Pancreas (tissue), 10 donors: ENCODE measurements at regions not wholly inside any gene's neighbourhood (a gene's known extent, or its start where the extent isn't known, plus 50 kb on each side); places are given as distances from the start of the nearest gene placed in this dataset.
A peak's percentile ranks its signal among the peaks of the same experiment; 100 is the strongest.

Experiments used
- ATAC-seq, 4 donors: fragments of 200-7000 bp; cut with Tn5 transposase; one replicate each; pipeline versions ENCODE4 v1.8.0 to v1.9.1; 2020; ENCODE audit warnings: mild to moderate bottlenecking in 4 of 4, moderate library complexity in 4 of 4
- DNase-seq, 6 donors: peaks; one replicate each; pipeline ENCODE4 v3.0.0-alpha.2; 2020
- FAIRE-seq: peaks from 2 replicates; lab custom pipeline; 2012; peaks lifted over from hg19 to GRCh38; lab: Jason Lieb, UNC
- H3K27ac ChIP-seq, 4 donors: fragments of 200-600 bp; sonication (generic); 1 replicate in 3 of 4; 2 replicates in 1 of 4; pipeline versions ENCODE4 v1.5.0 to v1.8.0; 2020
- H3K27me3 ChIP-seq, 4 donors: fragments of 200-600 bp; one replicate each; pipeline ENCODE4 v1.8.0; 2021
- H3K36me3 ChIP-seq, 3 donors: fragments of 200-600 bp; sonication (generic) in 1 of 3; one replicate each; pipeline versions ENCODE4 v1.5.0 to v1.8.0; 2020 to 2021
- H3K4me1 ChIP-seq, 3 donors: fragments of 200-600 bp; one replicate each; pipeline ENCODE4 v1.8.0; 2021
- H3K4me3 ChIP-seq, 4 donors: fragments of 200-600 bp; sonication (generic) in 2 of 4; one replicate each; pipeline versions ENCODE4 v1.5.0 to v1.8.0; 2020 to 2021
- H3K9me3 ChIP-seq, 4 donors: fragments of 200-600 bp; one replicate each; pipeline ENCODE4 v1.8.0; 2021
- WGBS, 2 donors: extraction: QIAGEN DNeasy Blood & Tissue Kit; methylation state at CpG; one replicate each; pipeline ENCODE4 v1.1.7; 2013; 5-methylcytosine and 5-hydroxymethylcytosine counted together
- intact Hi-C, 3 donors: fragments of 100-400 bp; cut with DNase I; formaldehyde crosslinking; loops; one replicate each; pipeline versions ENCODE4 v1.11.1 to v1.14.2; 2022
- TF ChIP-seq, protein P1 (sequence below), 4 donors: fragments of 200-600 bp; sonication (generic) in 3 of 4; IDR thresholded peaks; one replicate each; pipeline versions ENCODE4 v1.5.0 to v1.8.0; 2021; ENCODE audit warnings: antibody characterized with exemption in 4 of 4
- donor health status: healthy with polysubstance abuse.
- donor health status: DM: no; HTN: no; CAD: no; lungs with moderate emphysema.
- donor health status: DM: no; HTN: no; CAD: no.
- donor health status: control.
- donor health status: control.
- donor health status: Bipolar disorder and iron deficiency.
- donor health status: DM: yes; HTN: yes; CAD: no.
- donor health status: DM: no; HTN: no; CAD: no.
- donor health status: DM: no; HTN: no; CAD: no.
- donor health status: DM: yes; HTN: yes; CAD: no.

DNA sequence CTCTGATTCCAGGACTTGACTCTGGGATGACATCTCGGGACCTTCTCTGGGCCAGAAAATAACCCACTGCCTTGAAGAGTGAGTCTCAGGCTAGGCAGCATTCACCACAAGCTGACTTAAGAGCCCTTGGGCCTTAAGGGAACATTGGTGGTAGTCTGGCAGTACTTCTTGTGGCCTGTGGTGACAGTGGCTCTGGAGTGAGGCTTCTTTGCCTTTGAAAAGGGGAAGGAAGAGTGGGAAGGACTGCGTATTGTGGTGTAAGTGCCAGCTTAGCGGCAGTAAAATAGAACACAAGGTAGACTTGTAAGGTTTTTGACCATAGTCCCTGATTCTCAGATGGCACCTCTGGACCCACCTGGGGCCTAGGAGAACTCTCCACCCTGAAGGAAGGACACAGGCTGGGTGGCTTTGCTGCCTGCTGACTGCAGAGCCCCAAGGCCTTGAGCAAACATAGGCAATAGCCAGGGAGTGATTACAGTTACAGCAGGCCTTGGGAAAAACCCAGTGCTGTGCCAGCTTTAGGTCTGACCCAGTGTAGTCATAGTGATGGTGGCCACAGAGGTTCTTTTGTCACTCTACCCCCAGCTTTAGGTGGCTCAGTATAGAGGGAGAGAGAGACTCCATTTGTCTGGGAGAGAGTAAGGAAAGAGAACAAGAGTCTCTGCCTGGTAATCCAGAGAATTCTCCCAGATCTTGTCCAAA is 483.9 kb downstream of the SH2D4B start:
- Histone ChIP-seq H3K27me3 (no peaks in the 10 kb centered on the region), H3K4me3 (no peak overlapping the region), H3K4me1 (no peaks in the 10 kb centered on the region), H3K36me3 (no peaks in the 10 kb centered on the region), H3K27ac (no peak overlapping the region), H3K9me3 (no peaks in the 10 kb centered on the region)
- FAIRE-seq: no peak
- ATAC-seq: peak; percentile 38 to 79 (median 66)
- DNase-seq: peak in 3 of 6 donors; percentile 8 to 23 (median 17)
- intact Hi-C loops: no loop called here
- WGBS, 2 donors: 90 to 95% methylated on average over 3 of the region's 3 CpGs
- TF ChIP-seq, protein P1, sequence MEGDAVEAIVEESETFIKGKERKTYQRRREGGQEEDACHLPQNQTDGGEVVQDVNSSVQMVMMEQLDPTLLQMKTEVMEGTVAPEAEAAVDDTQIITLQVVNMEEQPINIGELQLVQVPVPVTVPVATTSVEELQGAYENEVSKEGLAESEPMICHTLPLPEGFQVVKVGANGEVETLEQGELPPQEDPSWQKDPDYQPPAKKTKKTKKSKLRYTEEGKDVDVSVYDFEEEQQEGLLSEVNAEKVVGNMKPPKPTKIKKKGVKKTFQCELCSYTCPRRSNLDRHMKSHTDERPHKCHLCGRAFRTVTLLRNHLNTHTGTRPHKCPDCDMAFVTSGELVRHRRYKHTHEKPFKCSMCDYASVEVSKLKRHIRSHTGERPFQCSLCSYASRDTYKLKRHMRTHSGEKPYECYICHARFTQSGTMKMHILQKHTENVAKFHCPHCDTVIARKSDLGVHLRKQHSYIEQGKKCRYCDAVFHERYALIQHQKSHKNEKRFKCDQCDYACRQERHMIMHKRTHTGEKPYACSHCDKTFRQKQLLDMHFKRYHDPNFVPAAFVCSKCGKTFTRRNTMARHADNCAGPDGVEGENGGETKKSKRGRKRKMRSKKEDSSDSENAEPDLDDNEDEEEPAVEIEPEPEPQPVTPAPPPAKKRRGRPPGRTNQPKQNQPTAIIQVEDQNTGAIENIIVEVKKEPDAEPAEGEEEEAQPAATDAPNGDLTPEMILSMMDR (IDR thresholded peaks at IDR 0.05): no peak

DNA sequence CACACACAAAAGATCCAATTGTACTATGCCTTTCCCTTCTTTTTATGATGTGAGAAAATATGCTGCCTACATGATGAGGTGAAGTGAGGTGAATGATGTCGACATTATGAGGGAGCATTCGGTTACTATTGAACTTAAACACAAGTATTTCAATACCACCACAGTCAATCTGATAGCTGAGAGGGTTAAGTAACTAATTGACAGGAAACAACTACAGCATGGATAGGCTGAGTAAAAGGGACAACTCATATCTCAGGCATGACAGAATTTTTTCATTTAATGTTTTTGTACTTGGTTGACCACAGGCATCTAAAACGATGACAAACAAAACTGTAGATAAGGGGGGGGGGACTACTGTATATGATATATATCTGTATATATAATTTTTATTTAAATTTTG is 488.9 kb downstream of the SH2D4B start:
- Histone ChIP-seq H3K4me3 (no peak overlapping the region), H3K36me3 (no peaks in the 10 kb centered on the region), H3K27ac (no peak overlapping the region), H3K27me3 (no peaks in the 10 kb centered on the region), H3K9me3 (no peaks in the 10 kb centered on the region), H3K4me1 (no peaks in the 10 kb centered on the region)
- DNase-seq (no peak), FAIRE-seq (no peak), ATAC-seq (no peak)
- TF ChIP-seq, protein P1 (IDR thresholded peaks at IDR 0.05): no peak
- 37 to 64% methylated on average over 3 of the region's 3 CpGs for WGBS, 2 donors
- intact Hi-C loops: no loop called here

DNA sequence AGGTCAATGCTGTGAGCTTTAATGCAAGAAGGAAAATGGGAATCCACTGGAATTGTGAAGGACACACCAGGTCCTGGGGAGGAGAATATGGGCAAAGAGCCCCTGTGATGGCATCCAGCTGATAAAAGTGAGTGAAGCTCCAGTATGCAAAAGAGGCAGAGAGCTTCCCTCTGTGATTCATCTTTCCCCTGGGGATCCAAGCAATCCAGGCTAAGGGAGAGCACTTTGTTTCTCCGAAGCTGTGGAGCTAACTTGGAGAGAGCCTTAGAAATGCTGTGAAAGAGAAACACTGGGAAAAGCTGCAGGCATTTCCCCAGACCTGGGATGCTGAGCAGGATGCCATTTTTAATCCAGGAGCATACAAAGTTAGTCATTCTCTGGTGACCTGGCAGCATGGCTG is 489.5 kb downstream of the SH2D4B start:
- FAIRE-seq (no peak), ATAC-seq (no peak)
- no peak overlapping the region for H3K27ac ChIP-seq

DNA sequence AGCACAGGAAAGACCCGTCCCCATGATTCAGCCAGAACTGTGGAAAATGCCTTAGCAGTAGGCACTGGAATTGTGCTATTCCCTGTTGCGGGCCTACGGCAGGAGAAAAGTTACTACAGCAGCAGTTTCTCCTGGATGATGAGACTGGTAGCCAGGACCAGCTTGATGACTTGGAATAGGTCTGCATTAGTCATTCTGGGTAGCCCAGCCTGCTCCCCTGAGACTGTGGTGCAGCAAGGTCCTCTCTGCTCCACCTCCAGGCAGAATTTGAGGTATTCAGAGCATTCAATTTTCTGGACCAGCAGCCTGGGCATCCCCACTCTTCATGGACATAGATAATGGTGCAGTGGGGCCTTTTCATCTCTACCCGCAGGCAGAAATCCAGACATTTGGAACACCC is 490.0 kb downstream of the SH2D4B start:
- TF ChIP-seq, protein P1 (IDR thresholded peaks at IDR 0.05): no peak
- DNase-seq: no peak
- intact Hi-C loops: no loop called here
- Histone ChIP-seq H3K27me3 (no peaks in the 10 kb centered on the region), H3K27ac (no peak overlapping the region), H3K36me3 (no peaks in the 10 kb centered on the region), H3K4me3 (no peak overlapping the region), H3K9me3 (no peaks in the 10 kb centered on the region), H3K4me1 (no peaks in the 10 kb centered on the region)
- no peak for FAIRE-seq
- WGBS, 2 donors: 75 to 88% methylated on average over 4 of the region's 4 CpGs
- no peak for ATAC-seq

More for the DNA sequence above, 489.5 kb downstream of the SH2D4B start:
- Histone ChIP-seq H3K4me1 (no peaks in the 10 kb centered on the region), H3K9me3 (no peaks in the 10 kb centered on the region), H3K4me3 (no peak overlapping the region), H3K27me3 (no peaks in the 10 kb centered on the region), H3K36me3 (no peaks in the 10 kb centered on the region)
- no peak for DNase-seq
- 62 to 66% methylated on average over 1 of the region's 1 CpG for WGBS, 2 donors
- TF ChIP-seq, protein P1 (IDR thresholded peaks at IDR 0.05): no peak
- intact Hi-C loops: no loop called here

DNA sequence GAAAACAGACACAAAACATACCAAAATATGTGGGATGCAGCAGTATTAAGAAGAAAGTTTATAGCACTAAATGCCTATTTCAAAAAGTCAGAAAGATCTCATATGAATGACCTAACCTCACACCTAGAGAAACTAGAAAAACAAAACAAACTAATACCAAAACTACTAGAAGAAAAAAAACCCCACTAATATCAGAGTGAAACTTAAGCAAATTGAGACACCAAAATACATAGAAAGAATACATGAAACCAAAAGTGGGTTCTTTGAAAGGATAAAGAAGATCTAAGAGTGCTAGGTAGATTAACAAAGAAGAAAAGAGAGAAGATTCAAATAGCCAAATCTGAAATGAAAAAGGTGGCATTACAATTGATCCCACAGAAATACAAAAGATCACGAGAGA is 494.1 kb downstream of the SH2D4B start:
- Histone ChIP-seq H3K27me3 (no peaks in the 10 kb centered on the region), H3K9me3 (no peaks in the 10 kb centered on the region), H3K4me3 (no peak overlapping the region), H3K27ac (no peak overlapping the region), H3K4me1 (no peaks in the 10 kb centered on the region), H3K36me3 (no peaks in the 10 kb centered on the region)
- TF ChIP-seq, protein P1 (IDR thresholded peaks at IDR 0.05): no peak
- intact Hi-C loops: no loop called here
- ATAC-seq (no peak), DNase-seq (no peak), FAIRE-seq (no peak)
- WGBS, 2 donors: 63 to 81% methylated on average over 1 of the region's 1 CpG
